SIG-M5 treated with dmso at 0.1 percent for 504 hours (cell line): ENCODE measurements at regions not wholly inside any gene's neighbourhood (a gene's known extent, or its start where the extent isn't known, plus 50 kb on each side); places are given as distances from the start of the nearest gene placed in this dataset.
"Not testable (repeated sequence)": the region's sequence is repeated elsewhere in the genome, so short reads cannot be mapped to it uniquely, and the experiment has no call there.

Source experiments
- DNase-seq: peaks from one replicate; lab custom pipeline; 2025; ENCODE audit not compliant: unreplicated experiment; lab: John Stamatoyannopoulos, UW

DNA sequence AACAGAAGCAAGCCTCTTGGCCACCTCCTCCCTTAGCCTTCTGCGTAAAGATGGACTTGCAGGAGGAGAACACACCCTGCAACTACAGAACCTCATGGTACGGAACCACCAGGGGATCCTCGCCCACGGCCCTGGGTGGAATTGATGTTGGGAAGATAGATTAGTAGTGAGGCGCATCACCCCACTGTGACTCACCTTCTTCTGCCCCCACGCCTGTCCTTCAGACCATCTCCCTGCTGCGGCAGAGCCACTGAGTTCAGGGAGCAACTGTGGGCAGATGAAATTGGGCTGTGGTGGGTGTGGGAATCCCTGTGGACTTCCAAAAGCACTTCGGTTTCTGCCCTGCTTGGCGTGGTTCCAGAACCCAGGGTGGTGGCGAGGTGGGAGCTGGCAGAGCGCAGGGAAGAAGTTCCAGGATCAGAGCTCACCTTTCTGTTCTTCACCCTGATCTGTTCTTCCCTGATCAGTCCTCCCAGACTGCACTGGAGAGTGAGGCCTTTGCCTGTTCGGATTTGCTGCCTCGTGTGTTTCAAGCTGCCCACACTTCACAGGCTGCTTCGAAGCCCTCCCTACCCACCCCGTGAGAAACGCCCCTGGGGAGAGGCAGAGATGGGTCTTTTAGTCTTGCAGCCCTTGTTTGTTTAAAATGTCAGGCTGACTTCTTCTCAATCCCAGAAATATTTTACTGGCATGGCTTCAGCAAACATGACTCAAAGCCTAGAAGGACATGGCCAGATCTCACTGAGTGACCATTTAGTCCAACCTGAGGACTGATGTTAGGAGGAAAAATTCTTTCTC lies 92.8 kb upstream of the MLN start:
- no peak for DNase-seq

GRCh38 chr6:33895988-33896387 lies 92.2 kb upstream of the MLN start:
- no peak for DNase-seq

- no peak for DNase-seq
These were observed 91.5 kb upstream of the MLN start for GRCh38 chr6:33895296-33895695.

GRCh38 chr6:33894438-33894837 lies 90.6 kb upstream of the MLN start:
- no peak for DNase-seq

DNA sequence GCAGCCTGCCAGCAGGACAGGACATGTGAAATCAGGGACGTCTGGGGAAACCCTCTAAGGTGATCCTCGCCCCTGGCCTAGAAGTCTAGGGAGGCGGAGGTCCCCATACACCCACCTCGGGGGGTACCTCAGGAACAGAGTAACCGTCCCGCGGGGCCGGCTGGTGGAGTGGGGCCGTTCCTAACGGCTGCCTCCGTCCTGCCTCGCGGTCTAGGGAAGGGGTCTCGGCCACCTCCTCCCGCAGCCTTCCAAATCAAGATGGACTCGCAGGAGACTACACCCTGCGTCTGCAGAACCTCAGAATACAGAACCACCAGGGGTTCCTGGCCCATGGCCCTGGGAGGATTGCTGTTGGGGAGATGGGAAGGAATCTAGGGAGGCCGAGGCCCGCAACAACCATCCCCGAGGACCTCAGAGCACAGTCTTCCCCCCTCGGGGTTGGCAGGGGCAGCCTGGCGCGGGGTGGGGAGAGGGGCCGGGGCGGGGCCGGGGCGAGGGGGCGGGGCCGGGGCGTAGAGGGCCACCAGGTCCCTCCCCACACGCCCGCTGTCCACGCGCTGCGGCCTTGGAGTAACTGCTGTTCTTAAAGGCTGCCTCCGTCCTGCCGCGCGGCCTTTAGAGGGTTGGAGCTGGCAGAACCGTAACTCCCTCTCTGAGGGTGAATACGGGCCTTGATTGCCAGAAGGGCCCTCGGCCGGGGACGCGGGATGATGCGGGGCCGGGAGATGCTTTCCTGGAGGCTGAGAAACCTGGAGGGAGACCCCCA lies 89.0 kb upstream of the MLN start:
- no peak for DNase-seq

DNA sequence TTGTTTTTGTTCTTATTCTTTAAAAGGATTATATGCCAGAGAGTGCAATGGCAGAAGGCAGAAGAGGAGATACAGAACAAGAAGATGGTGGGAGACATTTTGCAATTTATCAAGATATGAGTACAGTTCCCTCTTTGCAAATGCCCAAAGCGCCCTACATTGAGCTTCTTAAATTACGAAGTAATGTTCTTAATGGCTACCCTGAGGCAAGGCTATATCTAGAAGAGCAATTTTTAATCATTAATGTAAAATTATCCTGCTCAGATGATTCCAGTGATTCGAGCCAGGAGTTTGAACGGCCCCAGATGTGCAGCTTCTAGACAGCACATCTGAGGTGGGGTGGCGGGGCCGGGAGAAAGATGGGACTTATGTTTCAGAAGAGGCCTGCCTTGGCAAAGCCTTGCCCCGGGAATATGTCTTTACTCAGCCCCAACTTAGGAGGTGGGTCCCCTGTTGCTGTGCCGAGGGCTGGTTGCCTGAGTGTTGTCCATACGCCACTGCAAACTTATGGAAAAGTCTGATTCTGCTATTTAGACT lies 84.9 kb upstream of the MLN start:
- DNase-seq, result no peak

DNA sequence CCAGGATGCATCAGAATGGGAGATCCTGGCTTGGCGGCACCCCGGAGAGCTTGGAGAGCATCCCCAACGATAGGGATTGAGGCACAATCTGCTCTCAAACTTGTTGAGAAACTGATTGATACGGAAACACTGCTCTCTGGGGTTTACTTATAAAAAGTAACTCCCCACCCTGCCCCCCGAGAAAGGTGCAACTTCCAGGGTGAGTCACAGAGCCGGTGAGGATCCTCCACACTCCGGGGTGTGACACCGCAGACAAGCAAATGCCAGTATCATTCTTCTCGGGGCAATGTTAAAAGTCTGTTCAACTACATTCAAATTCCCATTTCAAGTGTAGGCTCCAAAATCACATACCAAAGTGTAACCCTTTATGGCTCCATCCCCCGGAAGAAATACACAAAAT lies 84.4 kb upstream of the MLN start:
- DNase-seq, result no peak

DNA sequence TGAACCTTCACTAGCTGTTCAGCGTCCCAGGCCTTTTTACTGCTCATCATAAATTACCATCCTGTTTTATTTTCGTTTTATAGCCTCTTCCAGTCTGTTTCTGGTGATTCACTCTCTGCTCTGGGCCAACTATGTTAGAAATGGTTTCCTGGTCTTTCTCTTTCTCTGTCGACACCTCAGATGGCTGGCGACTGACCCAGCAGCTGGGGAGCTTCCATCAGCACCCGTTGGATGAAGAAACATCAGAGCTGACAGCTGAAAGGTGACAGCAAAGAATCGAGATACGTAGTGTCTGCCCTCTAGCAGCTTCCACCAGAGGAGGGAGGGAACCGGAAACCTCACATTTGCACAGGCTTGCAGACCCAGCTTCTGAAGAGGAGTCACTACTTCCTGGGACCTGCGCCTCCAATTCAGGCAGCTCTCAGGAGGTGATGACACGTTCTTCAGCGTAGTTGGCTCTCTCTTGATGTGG lies 82.9 kb upstream of the MLN start:
- no peak for DNase-seq

DNA sequence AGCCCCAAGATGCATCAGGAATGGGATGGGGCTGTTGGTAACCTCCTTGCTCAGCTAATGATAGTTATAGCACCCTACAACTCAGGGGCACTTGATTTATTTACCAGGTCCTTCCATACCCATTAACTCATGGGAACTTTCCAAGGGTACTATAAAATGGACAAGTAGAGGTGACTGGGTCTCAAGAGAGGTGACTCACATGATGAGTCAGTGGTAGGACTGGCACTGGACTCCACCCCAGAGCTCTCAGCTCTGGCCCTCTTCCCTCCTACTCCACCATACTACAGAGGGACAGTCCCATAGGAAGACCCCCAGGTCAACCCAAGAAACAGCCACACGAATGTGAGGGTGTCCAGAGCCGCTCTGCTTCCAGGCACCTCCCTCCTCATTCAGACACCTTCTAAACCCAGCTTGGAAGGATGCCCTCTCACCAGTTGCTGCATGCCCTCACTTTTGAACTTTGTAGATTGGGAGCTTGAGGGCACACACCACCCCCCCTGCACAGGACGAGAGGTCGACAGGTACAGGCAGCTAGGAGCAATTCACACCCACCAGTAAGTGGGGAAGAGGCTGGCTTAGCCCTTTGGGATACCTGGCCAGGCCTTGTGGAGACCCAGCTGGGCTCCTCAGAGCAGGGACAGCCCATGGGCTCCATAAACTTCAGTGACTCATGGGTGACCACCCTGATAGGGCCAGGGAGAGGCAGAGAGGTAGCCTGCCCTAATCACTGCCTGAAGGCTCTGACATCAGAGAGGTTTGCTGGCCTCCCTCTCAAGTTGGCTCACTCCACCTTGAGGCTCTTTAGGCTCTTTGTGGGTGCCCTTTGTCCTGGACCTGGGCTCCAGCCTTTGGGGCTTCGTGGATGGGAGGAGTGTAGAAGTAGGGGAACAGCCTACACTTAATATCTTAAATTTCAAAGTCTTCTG lies 81.6 kb upstream of the MLN start:
- DNase-seq, result no peak

DNA sequence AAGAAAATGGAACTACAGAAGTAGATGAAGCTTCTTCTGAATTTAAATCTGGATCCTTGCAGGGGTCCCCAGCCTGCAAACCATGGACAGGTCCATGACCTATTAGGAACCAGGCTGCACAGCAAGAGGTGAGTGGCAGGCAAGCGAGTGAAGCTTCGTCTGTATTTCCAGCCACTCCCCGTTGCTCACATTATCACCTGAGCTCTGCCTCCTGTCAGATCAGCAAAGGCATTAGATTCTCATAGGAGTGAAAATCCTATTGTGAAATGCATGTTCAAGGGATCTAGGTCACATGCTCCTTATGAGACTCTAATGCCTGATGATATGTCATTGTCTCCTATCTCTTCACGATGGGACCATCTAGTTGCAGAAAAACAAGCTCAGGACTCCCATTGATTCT lies 79.8 kb upstream of the MLN start:
- not testable (repeated sequence) for DNase-seq

- DNase-seq, result no peak
These were observed 78.4 kb upstream of the MLN start for GRCh38 chr6:33882154-33882553.

DNA sequence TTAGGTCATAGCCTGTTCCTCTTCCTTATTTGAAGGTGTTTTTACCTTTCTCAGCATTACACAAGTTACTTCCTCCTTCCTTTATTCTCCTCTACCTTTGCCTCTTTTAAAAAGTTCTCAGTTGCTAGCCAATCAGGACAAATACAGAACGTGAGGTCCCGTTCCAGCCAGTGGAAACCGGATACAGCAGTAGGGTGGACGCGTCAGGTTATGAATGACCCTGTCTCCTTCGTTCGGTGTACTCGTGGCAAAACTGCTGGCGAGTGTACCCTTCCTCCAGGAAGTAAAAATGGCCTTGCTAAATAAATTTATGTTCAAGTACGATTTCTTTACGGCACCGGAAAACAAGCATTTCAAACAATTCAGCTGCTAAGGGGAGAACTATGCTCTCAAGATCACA lies 77.0 kb upstream of the MLN start:
- no peak for DNase-seq

DNA sequence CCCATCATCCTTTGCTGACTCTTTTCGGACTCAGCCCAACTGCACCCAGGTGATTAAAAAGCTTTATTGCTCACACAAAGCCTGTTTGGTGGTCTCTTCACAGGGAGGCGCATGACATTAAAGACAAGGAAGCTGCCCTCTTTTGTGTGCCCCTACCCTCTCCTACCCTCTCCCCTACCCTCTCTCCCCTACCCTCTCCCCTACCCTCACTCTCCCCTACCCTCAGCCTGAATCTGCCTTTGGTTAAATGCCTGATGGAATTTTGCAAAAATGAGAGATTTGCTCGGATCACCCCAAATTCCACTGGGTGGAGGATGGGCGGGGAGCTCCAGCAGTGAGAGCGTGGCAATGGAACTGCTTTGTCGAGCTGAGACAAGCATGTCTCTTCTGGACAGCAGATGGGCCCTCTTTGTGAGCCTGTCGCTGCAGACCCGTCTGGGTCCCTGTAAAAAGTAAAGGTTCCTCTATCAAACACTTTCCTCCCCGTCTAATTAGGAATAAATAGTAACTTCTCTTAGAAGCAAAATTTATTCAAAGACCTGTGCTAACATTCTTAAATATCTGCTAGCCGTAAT lies 76.4 kb upstream of the MLN start:
- no peak for DNase-seq

GRCh38 chr6:33878562-33878961 lies 74.8 kb upstream of the MLN start:
- DNase-seq, result no peak

DNA sequence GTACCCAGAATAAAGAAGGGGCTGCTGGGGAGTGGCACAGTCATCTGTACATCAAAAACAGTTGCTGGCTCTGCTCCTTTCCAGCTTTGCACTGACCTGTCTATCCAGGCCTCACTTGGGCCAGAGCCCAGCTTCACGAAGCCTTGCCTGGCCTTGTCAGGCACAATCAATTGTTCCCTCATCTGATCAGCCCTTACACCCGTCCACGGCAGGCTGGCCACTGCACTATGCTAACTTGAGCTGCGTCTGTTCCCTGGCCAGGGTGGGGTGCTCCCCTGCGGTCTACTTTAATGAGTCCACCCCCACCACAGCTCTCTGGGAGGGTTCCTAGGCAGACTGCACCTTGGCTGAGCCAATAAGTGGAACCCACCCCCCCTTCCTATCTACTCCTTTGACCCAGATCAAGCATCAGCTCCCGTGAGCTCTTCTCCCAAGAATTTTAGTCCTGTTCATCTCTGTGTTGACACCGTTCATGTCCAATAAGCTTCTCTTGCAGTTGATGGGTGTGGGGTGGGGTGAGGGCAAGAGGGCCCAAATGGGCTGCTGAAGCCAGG lies 74.3 kb upstream of the MLN start:
- no peak for DNase-seq

GRCh38 chr6:33875696-33876095 lies 71.9 kb upstream of the MLN start:
- DNase-seq, result no peak

GRCh38 chr6:33875141-33875581 lies 71.4 kb upstream of the MLN start:
- DNase-seq, result no peak

DNA sequence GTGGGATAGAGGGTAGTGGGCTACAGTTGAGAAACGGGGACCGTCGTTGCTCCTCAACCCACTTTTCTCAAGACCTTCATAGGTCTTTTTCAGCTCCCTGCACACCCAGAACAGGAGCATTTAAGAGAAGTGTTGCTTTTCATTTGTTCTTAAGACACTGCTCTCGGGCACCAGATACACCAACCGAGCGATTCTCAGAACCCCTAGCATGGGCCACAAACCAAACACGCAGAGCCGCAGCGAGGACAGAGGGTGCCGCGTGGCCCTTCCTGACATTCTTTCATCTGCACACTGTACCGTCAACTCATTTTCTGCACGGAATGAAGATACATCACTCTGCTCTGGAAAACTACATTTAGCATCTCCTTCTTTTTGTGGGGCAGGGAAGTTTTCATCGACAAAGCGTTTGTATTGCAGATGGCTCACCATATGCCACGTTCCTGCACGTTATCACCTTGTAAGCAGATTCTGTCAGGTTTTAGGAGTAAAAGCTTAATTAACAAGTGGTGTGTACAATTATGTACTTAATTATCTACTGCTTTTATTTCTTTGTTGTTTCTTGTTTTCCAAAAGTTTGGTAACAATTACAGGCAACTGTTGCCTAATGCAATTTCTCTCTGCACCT lies 70.4 kb upstream of the MLN start:
- no peak for DNase-seq

DNA sequence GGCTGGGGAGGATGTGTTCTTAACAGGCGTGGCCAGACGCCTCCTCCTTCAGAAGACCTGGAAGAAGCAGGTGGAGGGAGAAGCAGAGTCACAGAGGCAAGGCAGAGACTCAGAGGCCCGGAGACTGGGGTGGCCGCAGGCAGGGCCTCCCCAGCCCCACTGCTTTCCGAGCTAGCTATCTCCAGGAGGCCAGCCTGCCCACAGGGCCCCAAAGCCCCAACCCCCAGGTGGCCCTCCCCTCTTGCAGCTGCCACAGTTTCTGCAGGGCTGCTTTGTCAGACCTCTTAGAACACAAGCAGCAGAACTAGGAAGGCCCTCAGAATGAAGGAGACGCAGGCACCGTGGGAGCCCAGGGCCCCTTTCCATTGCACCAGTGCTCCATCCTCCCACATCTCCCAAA lies 69.0 kb upstream of the MLN start:
- no peak for DNase-seq

DNA sequence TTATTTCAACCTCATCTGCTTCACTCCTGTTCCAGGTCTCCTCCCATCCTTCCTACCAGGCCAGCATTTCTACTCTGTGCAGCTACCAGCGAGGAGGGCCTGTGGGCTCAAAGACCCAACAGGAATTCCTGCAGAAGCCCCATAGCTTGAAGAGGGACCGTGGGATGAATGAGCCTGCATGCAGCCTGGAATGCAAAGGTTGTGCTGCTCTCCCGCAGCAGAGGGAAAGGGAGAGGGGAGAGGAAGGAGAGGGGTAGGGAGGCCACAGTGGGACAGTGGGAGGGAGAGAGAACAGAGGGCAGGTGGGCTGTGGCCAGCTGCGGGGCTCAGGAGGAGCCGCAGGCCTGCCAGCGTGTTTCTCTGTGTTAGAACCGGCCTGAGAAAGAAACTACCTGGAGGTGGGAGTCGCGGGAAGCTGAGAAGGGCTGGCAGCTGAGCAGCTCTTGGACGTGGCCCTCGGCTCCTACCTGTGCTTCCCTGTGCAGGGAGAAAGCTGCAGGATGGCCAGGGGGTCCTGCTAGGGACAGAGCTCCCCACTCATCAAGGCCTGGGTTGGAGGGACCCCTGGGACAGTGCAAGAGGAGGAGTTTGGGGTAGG lies 66.1 kb upstream of the MLN start:
- DNase-seq, result no peak
